ENCODE measurements at regions not wholly inside any gene's neighbourhood (a gene's known extent, or its start where the extent isn't known, plus 50 kb on each side); places are given as distances from the start of the nearest gene placed in this dataset.
"Not testable (repeated sequence)": the region's sequence is repeated elsewhere in the genome, so short reads cannot be mapped to it uniquely, and the experiment has no call there.

- DNase-seq (ENCODE audit: low spot score) = no peak
These were observed 723.1 kb downstream of the MATN1 start for GRCh38 chr1:30000266-30000665.

GRCh38 chr1:29999595-29999994 lies 723.8 kb downstream of the MATN1 start:
- DNase-seq (ENCODE audit: low spot score) = no peak

GRCh38 chr1:29998686-29999085 lies 724.7 kb downstream of the MATN1 start:
- DNase-seq (ENCODE audit: low spot score) = no peak

GRCh38 chr1:29997818-29998217 lies 725.6 kb downstream of the MATN1 start:
- DNase-seq (ENCODE audit: low spot score) = not testable (repeated sequence)

GRCh38 chr1:29993950-29994349 lies 729.4 kb downstream of the MATN1 start:
- no peak for DNase-seq (ENCODE audit: low spot score)

GRCh38 chr1:29991815-29992214 lies 731.6 kb downstream of the MATN1 start:
- DNase-seq (ENCODE audit: low spot score) = no peak

GRCh38 chr1:29991025-29991424 lies 732.4 kb downstream of the MATN1 start:
- DNase-seq (ENCODE audit: low spot score) = no peak

- DNase-seq (ENCODE audit: low spot score) = no peak
These were observed 733.1 kb downstream of the MATN1 start for GRCh38 chr1:29990304-29990703.

GRCh38 chr1:29986986-29987385 lies 736.4 kb downstream of the MATN1 start:
- no peak for DNase-seq (ENCODE audit: low spot score)

GRCh38 chr1:29985606-29985945 lies 737.8 kb downstream of the MATN1 start:
- DNase-seq (ENCODE audit: low spot score) = no peak

GRCh38 chr1:29984862-29985605 lies 738.4 kb downstream of the MATN1 start:
- DNase-seq (ENCODE audit: low spot score) = no peak

GRCh38 chr1:29984166-29984861 lies 739.1 kb downstream of the MATN1 start:
- DNase-seq (ENCODE audit: low spot score) = no peak

- no peak for DNase-seq (ENCODE audit: low spot score)
These were observed 740.1 kb downstream of the MATN1 start for GRCh38 chr1:29983321-29983720.

- DNase-seq (ENCODE audit: low spot score) = no peak
These were observed 741.7 kb downstream of the MATN1 start for GRCh38 chr1:29981586-29982239.

GRCh38 chr1:29977550-29977949 lies 741.2 kb downstream of the PTPRU start:
- DNase-seq (ENCODE audit: low spot score) = no peak

- DNase-seq (ENCODE audit: low spot score) = no peak
These were observed 738.8 kb downstream of the PTPRU start for GRCh38 chr1:29975036-29975694.

- no peak for DNase-seq (ENCODE audit: low spot score)
These were observed 738.0 kb downstream of the PTPRU start for GRCh38 chr1:29974316-29974724.

- DNase-seq (ENCODE audit: low spot score) = no peak
These were observed 737.1 kb downstream of the PTPRU start for GRCh38 chr1:29973406-29973805.

- DNase-seq (ENCODE audit: low spot score) = no peak
These were observed 736.2 kb downstream of the PTPRU start for GRCh38 chr1:29972421-29973053.

- DNase-seq (ENCODE audit: low spot score) = no peak
These were observed 735.4 kb downstream of the PTPRU start for GRCh38 chr1:29971703-29972102.

- no peak for DNase-seq (ENCODE audit: low spot score)
These were observed 734.5 kb downstream of the PTPRU start for GRCh38 chr1:29970747-29971325.

- DNase-seq (ENCODE audit: low spot score) = no peak
These were observed 733.3 kb downstream of the PTPRU start for GRCh38 chr1:29969576-29969975.
